ENCODE measurements at regions not wholly inside any gene's neighbourhood (a gene's known extent, or its start where the extent isn't known, plus 50 kb on each side); places are given as distances from the start of the nearest gene placed in this dataset.
"Not testable (repeated sequence)": the region's sequence is repeated elsewhere in the genome, so short reads cannot be mapped to it uniquely, and the experiment has no call there.

GRCh38 chrX:39688576-39689375 is 409.0 kb downstream of the BCOR start:
- DNase-seq: peak; percentile 0

DNA sequence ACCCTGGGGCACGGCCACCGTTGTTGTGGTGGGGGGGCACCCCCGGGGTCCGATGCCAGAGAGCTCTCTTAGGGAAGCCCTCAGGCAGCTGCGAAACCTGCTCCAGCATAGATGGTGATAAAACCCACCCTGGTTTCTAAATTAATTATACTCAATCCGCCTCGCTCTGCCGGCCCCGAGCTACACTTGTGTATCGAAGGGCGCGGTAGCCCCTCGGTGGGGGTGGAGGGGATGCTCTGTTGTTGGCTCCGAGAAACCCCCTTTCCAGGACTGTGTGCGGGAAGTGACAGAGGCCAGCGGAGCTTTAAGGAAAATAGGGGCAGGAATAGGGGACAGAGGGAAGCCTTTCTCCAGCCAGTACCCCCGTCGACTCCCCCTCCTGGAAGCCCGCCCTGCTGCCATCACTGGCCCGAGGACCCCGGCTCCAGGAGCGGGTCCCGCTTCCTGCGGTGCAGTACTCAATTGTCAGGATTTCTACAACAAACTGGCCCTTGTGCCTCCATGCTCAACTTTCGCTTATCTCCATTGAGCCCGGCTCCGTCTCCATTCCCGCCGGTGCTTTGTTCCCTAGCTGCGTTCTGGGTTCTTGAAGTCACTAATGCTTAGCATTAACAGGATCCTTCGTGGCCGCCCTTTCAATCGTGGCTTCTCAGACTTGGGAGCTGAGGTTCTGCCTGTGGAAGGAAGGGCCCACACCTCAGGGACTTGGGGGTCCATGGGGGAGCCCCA is 408.2 kb downstream of the BCOR start:
- no peak for DNase-seq

DNA sequence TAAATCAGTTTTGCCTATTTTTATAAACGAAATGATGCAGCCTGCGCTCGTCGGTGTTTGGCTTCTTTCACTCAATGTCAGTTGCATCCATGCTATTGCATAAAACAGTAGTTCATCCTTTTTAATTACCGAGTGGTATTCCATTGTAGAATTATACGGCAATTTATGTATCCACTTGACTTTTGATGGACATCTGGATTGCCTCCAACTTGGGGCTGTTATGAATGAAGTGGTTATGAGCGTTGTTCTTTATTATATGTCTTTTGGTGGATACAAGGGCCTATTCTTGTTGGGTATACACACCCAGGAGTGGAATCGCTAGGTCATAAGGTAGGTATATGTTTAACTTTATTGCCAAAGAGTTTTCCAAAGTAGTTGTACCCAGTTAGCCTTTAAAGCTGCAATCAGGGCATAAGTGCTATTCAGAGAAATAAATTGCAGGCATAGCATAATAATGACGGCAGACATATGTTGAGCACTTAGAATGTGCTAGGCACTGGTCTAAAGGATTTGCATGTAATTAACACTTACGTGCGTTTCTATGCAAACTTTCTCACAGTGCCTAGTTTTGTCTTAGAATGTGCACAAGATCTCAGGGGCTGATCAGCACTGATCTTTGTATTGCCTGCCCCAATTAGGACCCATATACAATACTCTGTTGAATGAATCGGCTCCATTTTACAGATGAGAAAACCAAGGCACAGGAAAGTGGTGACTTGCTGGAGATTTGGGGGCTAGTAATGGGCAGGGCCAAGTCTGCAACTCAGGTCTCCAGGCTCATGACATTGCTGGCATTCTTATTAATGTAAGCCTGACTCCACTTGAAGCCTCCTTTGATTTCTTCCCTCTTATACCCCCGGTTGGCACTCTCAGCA is 407.0 kb downstream of the BCOR start:
- no peak for DNase-seq

- no peak for DNase-seq
Measured at GRCh38 chrX:39691724-39692123, 406.0 kb downstream of the BCOR start.

GRCh38 chrX:39692796-39693195 is 405.0 kb downstream of the BCOR start:
- DNase-seq: no peak

DNA sequence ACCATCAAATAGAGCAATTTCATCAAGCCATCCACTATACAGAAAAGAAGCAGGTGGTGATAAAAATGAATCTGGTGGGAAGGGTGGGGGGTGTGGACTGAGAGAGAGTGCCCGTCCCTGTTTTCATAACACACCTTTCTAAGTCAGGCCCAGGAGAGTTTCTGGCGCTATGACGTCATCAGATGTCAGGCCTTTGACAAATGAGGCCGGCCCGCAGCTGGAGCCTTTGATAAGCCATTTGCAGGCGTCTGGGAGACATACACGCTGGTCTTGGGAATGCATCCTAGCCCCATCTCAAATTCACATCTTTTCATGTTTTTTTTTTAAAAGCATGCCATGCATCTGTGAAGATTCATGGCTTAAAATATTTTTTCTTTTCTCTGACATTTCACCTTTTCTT is 404.5 kb downstream of the BCOR start:
- no peak for DNase-seq

DNA sequence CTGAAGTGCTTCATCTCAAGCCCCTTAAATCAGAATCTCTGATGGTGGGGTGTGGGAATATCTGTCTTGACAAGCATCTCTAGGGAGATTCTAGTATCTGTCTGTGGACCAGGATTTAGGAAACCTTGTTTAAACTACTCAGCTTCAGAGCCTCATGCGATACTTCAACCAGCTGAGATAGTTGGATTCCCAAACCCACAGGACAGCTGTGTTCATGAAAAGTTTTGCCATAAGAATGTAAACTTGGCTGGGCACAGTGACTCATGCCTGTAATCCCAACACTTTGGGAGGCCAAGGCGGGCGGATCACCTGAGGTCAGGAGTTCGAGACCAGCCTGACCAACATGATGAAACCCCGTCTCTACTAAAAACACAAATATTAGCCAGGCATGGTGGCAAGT is 395.1 kb downstream of the BCOR start:
- not testable (repeated sequence) for DNase-seq

DNA sequence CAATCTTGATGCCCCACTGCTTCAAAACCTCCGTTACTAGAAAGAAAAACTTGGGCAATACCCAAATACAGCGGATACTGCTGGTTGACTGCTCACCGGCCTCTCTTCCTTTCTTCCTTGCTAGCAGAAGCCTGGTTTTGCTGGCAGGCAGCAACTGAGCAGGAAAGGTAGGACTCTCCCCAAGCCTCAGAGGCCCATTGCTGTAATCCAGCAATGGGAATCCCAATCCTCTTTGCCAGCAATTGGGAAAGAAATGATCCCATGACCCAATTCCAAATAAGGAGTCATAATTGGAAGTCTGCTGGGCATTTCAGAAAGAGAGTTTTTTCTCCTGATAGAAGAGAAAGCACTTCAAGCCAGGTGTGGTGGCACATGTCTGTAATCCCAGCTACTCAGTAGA is 394.5 kb downstream of the BCOR start:
- DNase-seq: no peak

- no peak for DNase-seq
Measured at GRCh38 chrX:39704590-39704989, 393.2 kb downstream of the BCOR start.

DNA sequence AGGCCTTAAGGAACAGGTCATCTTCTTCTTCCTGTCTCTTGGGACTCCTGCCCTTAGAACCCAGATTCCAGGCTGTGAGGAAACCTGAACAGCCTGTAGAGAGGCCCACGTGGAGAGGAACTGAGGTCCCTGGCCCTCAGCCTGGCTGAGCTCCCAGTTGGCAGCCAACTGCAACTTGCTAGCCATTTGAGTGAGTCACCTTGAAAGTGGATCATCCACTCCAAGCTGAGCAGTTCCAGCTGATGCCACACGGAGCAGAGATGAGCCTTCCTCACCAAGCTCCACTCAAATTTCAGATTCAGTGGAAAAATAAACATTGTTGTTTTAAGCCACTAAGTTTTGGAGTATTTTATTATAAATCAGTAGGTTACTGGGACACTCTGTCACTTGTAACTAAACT is 392.5 kb downstream of the BCOR start:
- DNase-seq: no peak

- DNase-seq: no peak
Measured at GRCh38 chrX:39709364-39709763, 388.4 kb downstream of the BCOR start.

GRCh38 chrX:39709812-39710211 is 387.9 kb downstream of the BCOR start:
- DNase-seq: no peak

DNA sequence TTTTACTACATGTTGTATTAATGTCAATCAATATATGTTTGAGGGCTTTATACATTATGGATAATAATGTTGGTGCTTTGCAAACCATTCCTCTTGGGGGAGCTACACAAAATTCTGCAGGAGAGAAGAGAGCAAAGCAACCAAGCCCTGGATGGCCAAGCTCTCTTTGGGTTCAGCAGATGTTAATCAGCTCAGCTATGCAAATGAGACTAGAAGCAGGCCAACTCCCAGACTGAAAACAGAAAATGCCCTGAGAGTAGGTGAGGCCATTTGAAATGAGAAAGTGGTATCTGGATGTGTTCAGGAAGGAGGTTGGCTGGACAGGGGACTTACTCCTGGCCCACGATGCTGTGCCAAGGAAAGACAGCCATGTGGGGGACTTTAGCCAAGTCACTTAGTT is 387.0 kb downstream of the BCOR start:
- no peak for DNase-seq

DNA sequence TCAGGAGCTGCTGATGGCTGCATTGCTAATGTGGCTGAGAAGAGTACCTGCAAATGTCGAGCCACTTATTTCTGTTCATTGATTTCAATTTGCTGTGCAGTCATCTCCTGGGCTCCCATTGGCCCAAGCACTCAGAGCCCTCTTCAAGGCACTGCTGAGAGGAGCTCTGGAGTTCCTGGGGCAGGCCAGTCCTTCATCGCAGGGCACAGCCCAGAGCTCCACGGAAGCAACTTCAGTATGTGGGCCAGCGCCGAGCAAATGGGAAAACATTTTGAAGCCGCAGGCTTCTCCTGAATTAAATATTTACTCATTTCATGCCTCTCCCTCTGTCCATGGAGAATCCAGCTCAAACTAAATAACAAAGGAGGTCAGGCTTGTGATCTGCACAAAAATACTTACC is 383.3 kb downstream of the BCOR start:
- DNase-seq: no peak

DNA sequence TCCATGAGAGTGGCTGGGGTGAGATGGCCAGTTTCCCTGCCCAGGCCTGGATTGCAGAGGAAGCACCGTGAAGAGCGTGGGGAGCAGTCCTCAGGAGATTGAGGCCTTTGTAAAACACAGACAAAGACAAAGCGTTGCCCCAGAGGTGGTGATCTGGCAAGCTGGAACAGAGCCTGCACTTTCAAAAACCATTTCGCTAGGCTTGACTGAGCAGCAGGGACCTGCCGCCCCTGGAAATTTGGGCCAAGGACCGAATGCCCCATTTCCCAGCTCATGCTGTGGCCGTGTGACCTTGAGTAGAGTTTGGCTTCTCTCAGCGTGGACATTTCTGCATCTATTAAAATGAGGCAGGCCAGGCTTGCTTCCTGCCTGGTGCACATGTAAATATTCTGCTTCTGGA is 381.4 kb downstream of the BCOR start:
- no peak for DNase-seq

DNA sequence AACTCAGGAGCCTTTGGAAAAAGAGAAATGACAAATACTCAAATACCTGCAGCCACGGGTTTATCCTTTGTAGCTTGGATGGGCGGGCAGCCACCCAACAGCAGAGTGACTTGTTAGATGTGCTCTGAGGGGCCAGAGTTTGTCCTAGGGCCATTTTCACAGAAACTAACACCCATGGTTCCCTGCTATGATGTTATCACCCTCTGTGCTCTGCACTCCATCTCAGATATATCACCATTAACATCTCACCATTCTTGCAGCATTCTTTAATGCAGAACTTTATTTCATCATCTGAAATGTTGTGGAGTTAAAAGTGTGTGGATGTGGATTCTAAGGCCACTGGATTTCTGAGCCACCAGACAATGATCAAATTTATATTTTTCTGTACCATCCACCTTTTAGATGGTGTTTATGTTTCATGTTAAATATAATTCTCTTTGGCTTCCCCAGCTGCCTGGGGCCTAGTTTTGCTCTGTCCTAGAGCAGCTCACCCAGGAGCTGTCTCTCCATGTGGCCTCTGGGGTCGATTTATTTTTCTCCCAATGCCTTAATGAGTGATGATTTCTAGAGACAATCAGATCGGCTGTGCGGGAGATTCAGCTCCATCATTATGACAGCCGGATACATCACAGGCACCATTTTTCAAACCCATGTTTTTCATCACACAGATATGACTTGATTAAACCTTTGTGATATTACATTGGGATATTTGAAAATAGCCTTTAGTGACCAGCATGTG is 380.8 kb downstream of the BCOR start:
- DNase-seq: no peak

DNA sequence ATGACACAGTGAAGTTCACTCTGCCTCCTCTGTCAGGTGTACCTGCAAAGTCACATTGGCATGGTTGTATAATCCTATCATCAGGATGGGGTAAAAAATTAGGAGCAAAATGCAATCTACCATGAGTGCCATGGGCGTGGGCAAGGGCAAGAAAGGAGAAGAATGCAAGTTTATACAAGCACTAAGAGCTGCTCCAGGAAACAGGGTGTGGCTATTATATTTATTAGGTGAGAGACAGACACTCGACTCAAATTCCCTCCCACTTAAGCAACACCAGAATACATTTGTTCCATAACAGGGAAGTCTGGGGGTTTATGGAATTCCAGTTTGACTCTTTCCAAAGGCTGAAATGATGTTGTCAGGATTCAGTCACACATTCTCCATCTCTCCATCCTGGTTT is 378.8 kb downstream of the BCOR start:
- DNase-seq: no peak

- no peak for DNase-seq
Measured at GRCh38 chrX:39720945-39721344, 376.8 kb downstream of the BCOR start.

DNA sequence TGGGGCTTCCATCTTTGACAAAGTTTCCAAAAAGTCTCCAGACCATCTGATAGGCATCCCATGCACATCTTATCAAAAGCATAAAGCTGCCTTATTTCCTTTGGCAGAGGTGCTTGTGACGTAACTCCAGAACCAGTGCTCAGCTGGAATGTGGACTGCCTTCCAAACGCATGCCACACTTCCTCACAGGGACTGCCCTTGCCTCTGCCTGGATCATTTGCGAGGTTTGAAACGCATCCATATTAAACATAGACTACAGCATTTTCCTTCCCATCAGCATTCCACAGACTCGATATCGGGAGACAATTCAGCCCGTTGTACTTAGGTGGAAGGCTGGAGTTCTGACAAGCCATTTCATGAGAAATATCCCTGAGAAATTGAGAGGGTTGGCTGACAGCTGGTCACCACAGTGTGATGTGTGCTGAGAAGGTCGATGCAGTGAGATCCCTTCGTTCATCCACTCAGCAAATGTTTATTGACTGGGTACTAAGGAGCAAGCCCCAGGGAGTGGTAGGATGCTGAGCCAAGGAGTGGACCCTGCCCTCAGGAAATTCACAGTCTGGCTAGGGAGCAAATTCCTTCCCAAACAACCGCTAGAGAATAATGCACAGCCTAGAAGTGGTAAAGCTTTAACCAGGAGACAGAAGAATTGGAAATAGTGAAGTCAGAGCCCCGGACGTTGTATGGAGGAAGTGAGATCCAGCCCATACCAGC is 376.0 kb downstream of the BCOR start:
- no peak for DNase-seq

- peak; percentile 20 for DNase-seq
Measured at GRCh38 chrX:39724544-39724943, 373.2 kb downstream of the BCOR start.

- DNase-seq: no peak
Measured at GRCh38 chrX:39725114-39725513, 372.6 kb downstream of the BCOR start.

Data from CD4-positive, alpha-beta T cell treated with Interleukin-10 for 1 hour (primary cell).